GM12878 (cell line): ENCODE measurements at regions not wholly inside any gene's neighbourhood (a gene's known extent, or its start where the extent isn't known, plus 50 kb on each side); places are given as distances from the start of the nearest gene placed in this dataset.

Experiments
- EZH2 ChIP-seq: IDR thresholded peaks from 2 replicates; pipeline ENCODE4 v1.6.1; 2012; ENCODE audit warnings: low read depth, mild to moderate bottlenecking, control low read depth, inconsistent platforms, low read length, borderline replicate concordance; ENCODE audit not compliant: control insufficient read depth
- PKNOX1 ChIP-seq: fragments of 450-650 bp; IDR thresholded peaks from 2 replicates; pipeline ENCODE4 v1.6.1; 2016; ENCODE audit warnings: mild to moderate bottlenecking
- POLR2A ChIP-seq: IDR thresholded peaks from 2 replicates; pipeline ENCODE4 v1.6.1; 2011; ENCODE audit warnings: low read depth, mild to moderate bottlenecking, low read length
- ZNF24 ChIP-seq: fragments of 450-650 bp; IDR thresholded peaks from 2 replicates; pipeline ENCODE4 v1.6.1; 2017; ENCODE audit warnings: antibody characterized with exemption, mild to moderate bottlenecking

DNA sequence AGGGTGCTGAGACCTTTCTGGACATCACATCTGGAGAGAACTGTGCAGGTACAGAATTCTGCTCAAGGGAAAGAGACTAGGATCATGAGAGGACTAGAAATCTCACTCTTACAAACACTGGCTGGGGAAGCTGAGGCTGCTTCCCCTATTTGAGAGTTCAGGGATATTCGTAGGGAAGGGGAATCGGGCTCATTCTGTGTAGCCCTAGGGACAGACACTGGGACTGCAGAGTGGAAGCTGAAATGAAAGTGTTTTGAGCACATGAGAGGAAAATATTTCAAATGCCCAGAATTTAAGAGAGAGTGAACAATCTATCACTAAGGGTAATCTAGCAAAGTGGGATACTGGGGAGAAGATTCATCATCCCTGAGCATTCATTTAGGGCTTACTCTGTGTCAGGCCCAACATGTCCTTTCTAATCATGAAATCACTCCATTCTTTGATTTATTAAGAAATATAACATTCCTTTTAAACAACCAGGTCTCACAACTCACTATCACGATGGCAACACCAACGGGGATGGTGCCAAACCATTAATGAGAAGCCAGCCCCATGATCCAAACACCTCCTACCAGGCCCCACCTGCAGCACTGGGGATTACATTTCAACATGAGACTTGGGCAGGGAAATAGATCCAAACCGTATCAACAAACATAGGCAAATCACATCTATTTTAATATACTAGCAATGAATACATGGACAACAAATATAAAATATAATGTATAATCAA, 63.0 kb downstream of the CPN2 start:
- TF ChIP-seq PKNOX1 (no peak), EZH2 (no peak), POLR2A (no peak), ZNF24 (no peak)
